NCI-H1092 treated with DMSO at 0.1 percent for 48 hours (cell line): ENCODE measurements at regions not wholly inside any gene's neighbourhood (a gene's known extent, or its start where the extent isn't known, plus 50 kb on each side); places are given as distances from the start of the nearest gene placed in this dataset.

Experiments used
- DNase-seq: peaks from one replicate; lab custom pipeline; 2025; lab: John Stamatoyannopoulos, UW

- no peak for DNase-seq
These were observed 179.4 kb upstream of the DPH6 start for GRCh38 chr15:35725353-35725752.

GRCh38 chr15:35727627-35728026 is 181.7 kb upstream of the DPH6 start:
- DNase-seq: no peak

- no peak for DNase-seq
These were observed 182.4 kb upstream of the DPH6 start for GRCh38 chr15:35728219-35728940.

DNA sequence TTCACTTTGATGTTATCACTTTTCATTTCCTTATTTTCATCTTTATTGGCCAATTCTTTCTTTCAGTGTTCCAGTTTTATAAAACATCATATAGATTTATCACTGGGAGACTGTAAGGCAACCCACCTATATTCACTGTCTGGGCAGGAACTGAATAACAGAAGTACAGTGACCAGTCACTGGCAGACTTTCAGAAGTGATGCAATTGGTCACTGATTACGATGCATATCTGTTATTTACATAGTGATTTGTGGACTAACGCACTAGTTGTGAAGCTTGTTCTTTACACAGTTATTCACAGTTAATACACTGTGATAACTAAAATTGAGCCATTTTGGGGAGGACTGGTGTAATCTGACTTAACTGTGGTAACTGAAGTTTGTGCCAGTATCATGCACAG is 190.2 kb upstream of the DPH6 start:
- no peak for DNase-seq

GRCh38 chr15:35737441-35737840 is 191.5 kb upstream of the DPH6 start:
- no peak for DNase-seq

DNA sequence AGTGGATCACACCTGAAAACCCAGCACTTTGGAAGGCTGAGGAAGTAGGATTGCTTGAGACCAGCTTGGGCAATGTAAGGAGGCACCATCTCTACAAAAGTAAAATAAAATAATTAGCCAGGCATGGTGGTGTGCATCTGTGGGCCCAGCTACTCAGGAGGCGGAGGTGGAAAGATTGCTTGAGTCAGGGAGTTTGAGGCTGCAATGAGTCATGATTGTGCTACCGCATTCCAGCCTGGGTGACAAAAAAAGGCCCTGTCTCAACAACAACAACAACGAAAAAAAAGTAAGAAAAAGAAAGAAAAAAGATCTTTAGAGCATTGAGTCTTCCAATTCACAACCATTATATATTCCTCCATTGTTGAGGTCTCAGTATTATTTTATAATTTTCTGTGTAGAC is 192.4 kb upstream of the DPH6 start:
- no peak for DNase-seq

DNA sequence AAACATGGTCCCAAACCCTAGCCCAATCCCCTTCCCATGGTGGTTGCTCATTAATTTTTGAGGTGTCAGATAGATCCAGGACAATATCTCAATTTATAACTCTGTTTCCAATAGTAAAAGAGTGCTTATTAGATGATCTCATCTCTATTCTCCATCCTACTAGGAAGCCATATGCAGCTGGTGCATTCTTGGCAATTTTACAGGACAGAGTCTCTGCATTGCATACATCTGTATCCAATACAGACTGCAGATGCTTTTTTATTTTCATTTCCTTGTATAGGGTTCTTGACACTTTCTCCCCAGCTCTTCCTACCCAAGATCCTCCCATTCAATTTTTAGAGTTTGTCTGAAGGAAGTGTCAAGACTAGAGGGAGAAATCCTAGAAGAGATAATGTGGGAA is 194.8 kb upstream of the DPH6 start:
- DNase-seq: no peak

DNA sequence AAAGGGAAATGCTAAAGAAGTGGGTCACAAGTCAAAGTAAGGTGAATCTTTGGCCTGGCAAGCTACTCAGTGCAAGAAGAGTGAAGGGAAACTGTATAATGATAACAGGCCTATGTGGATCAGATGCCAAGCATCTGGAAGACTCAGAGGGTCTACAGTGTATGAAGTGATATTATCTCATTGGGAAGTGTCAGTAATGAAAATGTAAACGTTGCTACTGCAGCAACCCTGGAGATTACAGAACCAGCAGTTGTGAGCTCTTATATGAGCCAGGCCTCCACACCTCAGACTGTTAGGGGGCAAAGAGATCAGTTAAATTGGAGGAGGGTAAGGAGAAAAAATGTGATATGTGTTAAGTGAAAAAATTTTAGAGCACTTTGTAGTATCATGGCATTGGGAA is 195.4 kb upstream of the DPH6 start:
- DNase-seq: no peak

GRCh38 chr15:35741881-35742280 is 195.9 kb upstream of the DPH6 start:
- DNase-seq: no peak

DNA sequence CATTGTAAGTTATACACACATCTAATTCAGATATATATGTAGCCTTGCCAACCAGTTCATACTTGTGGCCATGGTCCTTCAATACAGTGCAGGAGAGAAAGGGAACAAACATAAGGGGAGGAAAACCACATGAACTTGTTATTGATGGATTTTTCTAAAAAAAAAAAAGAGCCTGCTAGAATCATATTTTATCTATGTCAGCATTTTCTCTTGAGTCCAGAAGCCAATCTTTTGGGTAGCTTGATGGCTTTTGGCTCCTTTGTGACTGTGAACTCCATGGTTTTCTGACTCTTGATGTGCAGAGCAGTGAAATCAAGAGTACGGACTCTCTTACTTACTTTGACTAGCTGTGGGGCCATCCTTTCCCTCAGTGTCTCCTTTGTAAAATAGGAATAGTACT is 197.4 kb upstream of the DPH6 start:
- DNase-seq: no peak

DNA sequence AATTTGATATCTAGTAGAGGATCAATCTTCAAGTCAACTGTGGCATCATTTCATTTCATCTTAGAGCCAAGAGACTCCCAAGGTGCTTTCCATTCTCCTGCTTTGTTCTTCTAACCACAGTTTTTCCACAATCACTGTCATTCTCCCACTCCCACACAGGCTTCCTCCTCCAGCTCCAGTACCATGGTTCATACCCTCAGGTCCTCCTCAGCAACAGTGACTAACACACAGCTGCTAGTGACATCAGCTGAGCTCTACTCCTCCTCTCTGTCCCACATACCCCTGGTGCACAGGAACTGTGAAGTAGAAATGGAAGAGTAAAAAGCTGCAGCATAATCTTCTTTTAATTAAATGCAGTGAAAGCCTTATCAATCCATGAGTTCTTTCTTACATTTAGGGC is 200.2 kb upstream of the DPH6 start:
- DNase-seq: no peak

DNA sequence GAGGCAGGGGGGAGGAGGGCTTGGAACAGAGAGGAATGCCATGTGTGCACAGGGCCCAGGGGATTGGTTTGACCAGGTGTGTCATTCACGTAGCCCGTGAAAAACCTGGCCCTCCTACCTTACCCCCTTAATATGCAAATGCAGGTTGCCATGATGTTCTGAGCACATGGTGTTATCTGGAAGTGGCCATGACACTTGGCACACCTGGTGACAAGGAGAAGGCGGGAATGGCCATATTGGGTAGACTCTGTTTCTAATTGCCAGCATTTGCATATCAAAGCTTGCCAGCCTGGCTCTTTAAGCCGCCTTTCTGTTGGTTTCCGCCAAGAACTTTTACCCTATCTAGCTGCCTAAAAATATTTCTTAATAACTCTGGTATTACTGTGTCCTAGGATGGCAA is 202.1 kb upstream of the DPH6 start:
- DNase-seq: no peak

GRCh38 chr15:35750051-35750450 is 204.1 kb upstream of the DPH6 start:
- no peak for DNase-seq

GRCh38 chr15:35751413-35752133 is 205.6 kb upstream of the DPH6 start:
- DNase-seq: peak; percentile 58

GRCh38 chr15:35752134-35752466 is 206.1 kb upstream of the DPH6 start:
- no peak for DNase-seq

GRCh38 chr15:35753486-35753885 is 207.5 kb upstream of the DPH6 start:
- DNase-seq: no peak

GRCh38 chr15:35755237-35755802 is 209.4 kb upstream of the DPH6 start:
- DNase-seq: no peak

DNA sequence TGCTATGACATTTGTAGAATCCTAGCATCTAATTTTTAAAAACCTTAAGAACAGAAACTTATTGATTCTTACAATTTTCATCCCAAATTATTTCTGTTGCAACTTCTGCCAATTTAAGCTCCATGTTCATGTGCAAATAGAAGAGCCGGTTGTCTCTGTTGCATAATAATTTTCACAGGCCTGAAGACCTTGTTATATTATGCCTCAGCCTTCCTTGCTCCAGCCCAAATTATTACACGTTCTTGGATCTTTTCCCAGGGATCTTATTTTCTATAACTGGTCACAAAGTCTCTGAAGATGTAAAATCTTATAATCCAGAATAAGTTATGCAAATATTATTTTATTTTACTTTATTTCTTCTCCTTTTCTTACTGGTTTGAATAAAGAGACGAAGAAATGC is 210.7 kb upstream of the DPH6 start:
- DNase-seq: no peak

GRCh38 chr15:35757361-35757760 is 211.4 kb upstream of the DPH6 start:
- DNase-seq: no peak

DNA sequence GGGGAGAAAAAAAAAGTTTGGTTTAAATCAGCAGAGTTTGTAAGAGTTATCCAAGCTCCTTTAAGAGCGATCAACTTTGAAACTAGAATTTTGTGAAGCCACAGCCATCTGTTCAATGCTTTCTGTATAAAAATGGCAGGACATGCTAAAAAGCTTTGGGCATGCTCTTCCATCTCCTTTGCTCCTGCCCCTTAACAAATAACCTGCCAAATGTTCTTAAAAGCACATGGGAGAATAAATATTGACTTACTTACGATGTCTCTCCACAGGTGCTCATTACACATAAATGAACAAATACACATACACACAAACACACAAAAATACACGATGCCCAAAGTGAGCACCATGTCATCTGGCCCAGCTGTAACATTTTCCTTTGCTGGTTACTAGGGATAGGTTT is 211.8 kb upstream of the DPH6 start:
- DNase-seq: peak; percentile 49

DNA sequence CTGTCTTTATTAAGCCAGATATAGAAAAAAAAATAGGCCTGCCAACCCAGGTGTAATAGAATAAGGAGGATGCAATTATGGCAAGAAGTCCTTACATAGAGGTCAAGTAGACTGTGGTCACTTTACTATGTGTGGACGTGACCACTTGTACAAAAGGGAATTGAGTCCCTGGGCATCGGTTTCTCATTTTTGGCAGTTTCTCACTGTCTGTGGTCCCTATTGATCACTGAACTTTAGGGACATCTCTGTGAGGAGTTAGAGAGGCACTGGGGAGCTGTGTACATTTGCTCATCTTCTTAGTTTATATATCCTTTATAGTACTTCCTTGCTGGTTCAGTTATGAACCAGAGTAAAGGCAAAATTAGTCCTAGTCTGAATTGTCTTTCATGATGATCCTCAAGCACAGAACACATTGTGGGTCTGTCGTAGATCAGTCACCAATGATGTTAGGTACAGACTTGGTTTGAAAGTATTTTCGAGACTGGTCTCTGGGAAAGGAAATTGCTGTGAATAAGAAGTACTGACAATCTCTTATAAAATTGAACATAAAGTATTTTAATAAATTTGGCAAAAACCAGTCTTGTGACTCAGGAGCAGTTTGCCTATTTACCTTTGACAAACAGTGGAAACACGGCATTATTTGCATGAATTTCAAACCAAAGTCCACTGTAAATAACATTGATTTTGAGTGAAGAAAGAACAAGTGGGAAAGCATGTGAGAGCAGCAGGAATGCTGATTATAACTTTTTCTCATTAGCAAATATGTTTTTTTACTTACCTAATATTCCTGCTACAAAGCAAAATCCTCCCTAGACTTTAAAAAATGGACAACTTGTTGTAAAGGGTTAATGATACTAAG is 218.9 kb upstream of the DPH6 start:
- DNase-seq: no peak

GRCh38 chr15:35768949-35769348 is 223.0 kb upstream of the DPH6 start:
- no peak for DNase-seq

DNA sequence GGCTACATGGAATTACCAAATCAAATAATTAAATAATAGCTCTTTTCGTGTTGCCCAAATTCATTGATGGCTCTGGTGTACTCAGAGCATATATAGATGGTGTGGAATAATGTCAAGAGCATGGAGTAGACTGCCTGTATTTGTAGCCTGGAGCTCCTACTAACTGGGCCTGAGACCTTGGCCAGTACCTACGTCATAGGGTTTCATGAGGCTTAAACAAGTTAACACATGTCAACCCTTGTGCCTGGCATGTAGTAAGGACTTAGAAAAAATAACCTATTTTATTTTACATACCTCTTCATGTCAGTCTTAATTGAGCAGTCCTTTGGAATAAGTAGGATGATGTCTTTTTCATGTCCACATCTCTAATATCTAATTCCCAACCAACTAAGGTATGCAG is 223.7 kb upstream of the DPH6 start:
- no peak for DNase-seq
